GM12878 (cell line): ENCODE measurements at regions not wholly inside any gene's neighbourhood (a gene's known extent, or its start where the extent isn't known, plus 50 kb on each side); places are given as distances from the start of the nearest gene placed in this dataset.

ENCODE experiments used
- ATAC-seq: fragments of 200-7000 bp; cut with Tn5 transposase; 3 replicates; pipeline ENCODE4 v1.9.1; 2020; ENCODE audit warnings: mild to moderate bottlenecking, moderate library complexity
- BruUV-seq: library from RNA; stranded (reverse); fragments of 400-500 nt; replicated peaks from 2 replicates; lab custom pipeline; 2021; lab: Mats Ljungman, UMichigan
- CTCF ChIA-PET: fragments of 300-600 bp; sonication (Branson Sonifier 250); formaldehyde crosslinking; extraction: SDS; loops from one replicate; lab custom pipeline; 2021; ENCODE audit warnings: inconsistent platforms; lab: Yijun Ruan, JAX
- POLR2A ChIA-PET: fragments of 350-600 bp; formaldehyde crosslinking; extraction: SDS; loops from one replicate; lab custom pipeline; 2021; ENCODE audit warnings: inconsistent platforms; lab: Charles Lee
- RAD21 ChIA-PET: fragments of 300-600 bp; sonication (Branson Sonifier 250); formaldehyde crosslinking; loops from one replicate; lab custom pipeline; 2023; ENCODE audit warnings: antibody characterized with exemption; ENCODE audit not compliant: unreplicated experiment; lab: Charles Lee
- SMC1A ChIA-PET: fragments of 300-600 bp; sonication (Branson Sonifier 250); formaldehyde crosslinking; loops from one replicate; lab custom pipeline; 2023; ENCODE audit not compliant: unreplicated experiment, uncharacterized antibody; lab: Charles Lee
- DNase-seq: peaks from one replicate; pipeline ENCODE4 v3.0.0-alpha.2; 2011; ENCODE audit warnings: low read depth, low spot score
- FAIRE-seq: peaks from 3 replicates; lab custom pipeline; 2011; peaks lifted over from hg19 to GRCh38; lab: Jason Lieb, UNC
- H2AFZ ChIP-seq: 2 replicates; pipeline ENCODE4 v1.6.0; 2011; ENCODE audit warnings: low read depth, low read length, control low read depth; ENCODE audit not compliant: control insufficient read depth
- H3K27ac ChIP-seq: 2 replicates; pipeline ENCODE4 v1.5.1; 2011; ENCODE audit warnings: control low read depth; ENCODE audit not compliant: control insufficient read depth, insufficient read depth
- H3K27me3 ChIP-seq, 2 experiments: replicated peaks in 1 of 2; 2 replicates each; pipeline versions ENCODE4 v1.6.0 to v1.6.1; 2011; ENCODE audit warnings: low read length in 1 of 2; ENCODE audit not compliant: control insufficient read depth in 2 of 2, insufficient read depth in 2 of 2
- H3K36me3 ChIP-seq, 2 experiments: 2 replicates each; pipeline ENCODE4 v1.5.1; 2011; ENCODE audit warnings: low read length in 1 of 2; ENCODE audit not compliant: control insufficient read depth in 2 of 2, insufficient read depth in 2 of 2
- H3K4me1 ChIP-seq: 2 replicates; pipeline ENCODE4 v1.6.1; 2011; ENCODE audit warnings: mild to moderate bottlenecking, low read length, moderate library complexity, mixed read lengths; ENCODE audit not compliant: control insufficient read depth, insufficient read depth
- H3K4me2 ChIP-seq: 2 replicates; pipeline ENCODE4 v1.6.0; 2011; ENCODE audit warnings: control low read depth; ENCODE audit not compliant: control insufficient read depth, insufficient read depth
- H3K4me3 ChIP-seq: fragments of 200-600 bp; sonication (generic); 2 replicates; pipeline ENCODE4 v1.5.1; 2016
- H3K79me2 ChIP-seq: 2 replicates; pipeline ENCODE4 v1.6.0; 2011; ENCODE audit warnings: low read length; ENCODE audit not compliant: control insufficient read depth, insufficient read depth
- H3K9ac ChIP-seq: 2 replicates; pipeline ENCODE4 v1.8.0; 2011; ENCODE audit warnings: low read length, control low read depth, mixed read lengths; ENCODE audit not compliant: control insufficient read depth, insufficient read depth
- H3K9me3 ChIP-seq: replicated peaks from 3 replicates; pipeline ENCODE4 v1.5.1; 2011; ENCODE audit warnings: mild to moderate bottlenecking, low read length; ENCODE audit not compliant: control insufficient read depth, insufficient read depth
- H4K20me1 ChIP-seq: 2 replicates; pipeline ENCODE4 v1.6.0; 2011; ENCODE audit not compliant: control insufficient read depth, insufficient read depth
- ASH2L ChIP-seq: fragments of 300-600, 200-600 bp; sonication (generic); IDR thresholded peaks from 2 replicates; pipeline ENCODE4 v1.6.1; 2017; ENCODE audit warnings: low read depth, mild to moderate bottlenecking, borderline replicate concordance
- BHLHE40 ChIP-seq, 2 experiments: fragments of 450-650 bp in 1 of 2; IDR thresholded peaks; 2 replicates each; pipeline ENCODE4 v1.6.1; 2011 to 2017; ENCODE audit warnings: low read depth in 2 of 2, borderline replicate concordance in 1 of 2, improper control_type of control experiment in 1 of 2, low read length in 1 of 2, mild to moderate bottlenecking in 1 of 2
- CBFB ChIP-seq: IDR thresholded peaks from 2 replicates; pipeline ENCODE4 v1.6.1; 2016; ENCODE audit warnings: antibody characterized with exemption, low read depth
- CEBPB ChIP-seq, 2 experiments: fragments of 150-350 bp in 1 of 2; IDR thresholded peaks; 2 replicates each; pipeline ENCODE4 v1.6.1; 2012 to 2014; ENCODE audit warnings: low read depth in 2 of 2, low read length in 2 of 2, borderline replicate concordance in 1 of 2, inconsistent platforms in 1 of 2
- FOXM1 ChIP-seq: IDR thresholded peaks from 2 replicates; pipeline ENCODE4 v1.6.1; 2012; ENCODE audit warnings: low read depth, mild to moderate bottlenecking, inconsistent platforms, low read length, moderate library complexity
- IRF4 ChIP-seq: IDR thresholded peaks from 2 replicates; pipeline ENCODE4 v1.6.1; 2011; ENCODE audit warnings: low read depth, low read length
- JUNB ChIP-seq: IDR thresholded peaks from 2 replicates; pipeline ENCODE4 v1.6.1; 2016; ENCODE audit warnings: antibody characterized with exemption, mild to moderate bottlenecking
- SP1 ChIP-seq: IDR thresholded peaks from one replicate; pipeline ENCODE4 v1.6.1; 2011; ENCODE audit warnings: low read depth, low read length
- SUPT20H ChIP-seq: IDR thresholded peaks from 2 replicates; pipeline ENCODE4 v1.6.1; 2011; ENCODE audit warnings: low read depth, mild to moderate bottlenecking, low read length, moderate library complexity, borderline replicate concordance; ENCODE audit not compliant: control insufficient read depth
- TARDBP ChIP-seq: IDR thresholded peaks from 2 replicates; pipeline ENCODE4 v1.6.1; 2016; ENCODE audit warnings: borderline replicate concordance
- ZNF384 ChIP-seq: IDR thresholded peaks from 2 replicates; pipeline ENCODE4 v1.6.1; 2012; ENCODE audit warnings: low read depth, mild to moderate bottlenecking, low read length, improper control_type of control experiment, borderline replicate concordance
- WGBS: methylation state at CpG from one replicate; pipeline ENCODE4 v1.1.6; 2016; ENCODE audit warnings: low lambda C conversion rate; ENCODE audit not compliant: insufficient replicate concordance, insufficient coverage; ENCODE audit errors: missing lambda C conversion rate; 5-methylcytosine and 5-hydroxymethylcytosine counted together
- in situ Hi-C: fragments of 300-500 bp; cut with MboI; formaldehyde crosslinking; loops from 9 replicates; pipeline ENCODE4 v1.14.3; 2018; ENCODE audit warnings: mixed read lengths
- intact Hi-C: fragments of 100-400 bp; cut with micrococcal nuclease; formaldehyde crosslinking; loops from one replicate; pipeline ENCODE4 v1.14.2; 2022; ENCODE audit not compliant: unreplicated experiment
- TF ChIP-seq, protein P1 (sequence below): fragments of 450-650 bp; IDR thresholded peaks from 2 replicates; pipeline ENCODE4 v1.6.1; 2017; ENCODE audit warnings: antibody characterized with exemption, mild to moderate bottlenecking, moderate library complexity
- TF ChIP-seq, protein P2 (sequence below): IDR thresholded peaks from 2 replicates; pipeline ENCODE4 v1.6.1; 2011; ENCODE audit warnings: borderline replicate concordance, low read depth, mild to moderate bottlenecking, moderate library complexity, low read length; ENCODE audit not compliant: insufficient read depth, poor library complexity, severe bottlenecking
- TF ChIP-seq, protein P3 (sequence below): fragments of 450-650 bp; IDR thresholded peaks from 2 replicates; pipeline ENCODE4 v1.6.1; 2017; ENCODE audit warnings: borderline replicate concordance
- TF ChIP-seq, protein P4 (sequence below): fragments of 450-650 bp; conservative IDR thresholded peaks from 2 replicates; pipeline ENCODE4 v1.6.1; 2017; ENCODE audit warnings: mild to moderate bottlenecking, moderate library complexity

DNA sequence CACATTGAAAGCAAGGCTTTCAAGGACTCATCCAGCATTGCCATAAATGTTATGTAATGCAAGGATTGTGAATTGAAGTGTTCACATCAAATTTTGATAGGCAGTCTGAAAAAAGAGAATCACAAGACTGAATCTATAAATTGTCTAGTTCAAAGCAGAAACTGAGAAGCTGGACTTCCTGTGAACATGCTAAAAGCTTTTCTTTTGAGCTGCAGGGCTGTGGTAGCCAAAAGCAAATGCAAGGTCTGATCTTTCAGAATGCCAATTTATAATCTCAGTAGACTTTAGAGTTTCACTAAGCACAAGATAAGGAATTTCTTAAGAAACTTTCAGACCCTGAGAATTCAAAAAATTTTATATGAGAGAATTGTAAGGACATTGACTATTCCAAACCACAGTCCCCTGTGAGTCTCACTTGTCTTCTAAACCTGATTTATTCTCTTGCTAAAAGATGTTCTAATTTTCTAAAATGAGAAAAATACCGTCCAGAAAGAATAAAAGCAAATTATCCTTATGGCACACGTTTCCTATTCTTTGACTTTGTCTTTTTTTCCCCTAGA, 1700.3 kb downstream of the OTOL1 start (continued):
- TF ChIP-seq JUNB = no peak
- TF ChIP-seq, protein P1, sequence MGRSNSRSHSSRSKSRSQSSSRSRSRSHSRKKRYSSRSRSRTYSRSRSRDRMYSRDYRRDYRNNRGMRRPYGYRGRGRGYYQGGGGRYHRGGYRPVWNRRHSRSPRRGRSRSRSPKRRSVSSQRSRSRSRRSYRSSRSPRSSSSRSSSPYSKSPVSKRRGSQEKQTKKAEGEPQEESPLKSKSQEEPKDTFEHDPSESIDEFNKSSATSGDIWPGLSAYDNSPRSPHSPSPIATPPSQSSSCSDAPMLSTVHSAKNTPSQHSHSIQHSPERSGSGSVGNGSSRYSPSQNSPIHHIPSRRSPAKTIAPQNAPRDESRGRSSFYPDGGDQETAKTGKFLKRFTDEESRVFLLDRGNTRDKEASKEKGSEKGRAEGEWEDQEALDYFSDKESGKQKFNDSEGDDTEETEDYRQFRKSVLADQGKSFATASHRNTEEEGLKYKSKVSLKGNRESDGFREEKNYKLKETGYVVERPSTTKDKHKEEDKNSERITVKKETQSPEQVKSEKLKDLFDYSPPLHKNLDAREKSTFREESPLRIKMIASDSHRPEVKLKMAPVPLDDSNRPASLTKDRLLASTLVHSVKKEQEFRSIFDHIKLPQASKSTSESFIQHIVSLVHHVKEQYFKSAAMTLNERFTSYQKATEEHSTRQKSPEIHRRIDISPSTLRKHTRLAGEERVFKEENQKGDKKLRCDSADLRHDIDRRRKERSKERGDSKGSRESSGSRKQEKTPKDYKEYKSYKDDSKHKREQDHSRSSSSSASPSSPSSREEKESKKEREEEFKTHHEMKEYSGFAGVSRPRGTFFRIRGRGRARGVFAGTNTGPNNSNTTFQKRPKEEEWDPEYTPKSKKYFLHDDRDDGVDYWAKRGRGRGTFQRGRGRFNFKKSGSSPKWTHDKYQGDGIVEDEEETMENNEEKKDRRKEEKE = no peak
- TF ChIP-seq, protein P2, sequence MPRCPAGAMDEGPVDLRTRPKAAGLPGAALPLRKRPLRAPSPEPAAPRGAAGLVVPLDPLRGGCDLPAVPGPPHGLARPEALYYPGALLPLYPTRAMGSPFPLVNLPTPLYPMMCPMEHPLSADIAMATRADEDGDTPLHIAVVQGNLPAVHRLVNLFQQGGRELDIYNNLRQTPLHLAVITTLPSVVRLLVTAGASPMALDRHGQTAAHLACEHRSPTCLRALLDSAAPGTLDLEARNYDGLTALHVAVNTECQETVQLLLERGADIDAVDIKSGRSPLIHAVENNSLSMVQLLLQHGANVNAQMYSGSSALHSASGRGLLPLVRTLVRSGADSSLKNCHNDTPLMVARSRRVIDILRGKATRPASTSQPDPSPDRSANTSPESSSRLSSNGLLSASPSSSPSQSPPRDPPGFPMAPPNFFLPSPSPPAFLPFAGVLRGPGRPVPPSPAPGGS = no peak
- TF ChIP-seq TARDBP = no peak
- no peak for TF ChIP-seq SP1
- no peak for TF ChIP-seq IRF4
- TF ChIP-seq, all 136 proteins: peak for 0

DNA sequence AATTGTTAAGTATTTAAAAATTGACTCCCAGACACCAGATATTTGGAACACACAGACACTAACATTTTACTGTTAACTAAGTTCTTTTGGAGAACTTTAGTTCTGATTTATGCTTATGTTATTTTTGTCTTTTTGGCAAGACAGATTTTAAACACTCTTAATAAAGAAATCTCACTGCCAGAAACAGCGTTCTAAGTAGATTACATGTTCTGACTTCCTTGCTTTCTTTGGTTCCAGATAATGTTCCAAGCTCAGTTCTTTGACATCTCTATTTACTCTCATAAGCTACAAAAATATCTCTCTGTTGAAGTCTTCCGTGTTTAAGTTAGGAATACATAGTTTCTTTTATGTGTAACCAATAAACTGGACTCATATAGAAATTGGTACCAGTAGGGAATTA, 1699.6 kb downstream of the OTOL1 start:
- no peaks in the 10 kb centered on the region for H3K27me3 ChIP-seq
- in situ Hi-C loops = no loop called here
- H3K9ac ChIP-seq = no peak overlapping the region
- RAD21 ChIA-PET = no interaction called here
- no peaks in the 10 kb centered on the region for H4K20me1 ChIP-seq
- no peak overlapping the region for H2AFZ ChIP-seq
- no peak overlapping the region for H3K4me2 ChIP-seq
- ATAC-seq (no peak), FAIRE-seq (no peak), DNase-seq (no peak)
- no peak overlapping the region for H3K4me3 ChIP-seq
- BruUV-seq = no TSS peak
- CTCF ChIA-PET = no interaction called here
- no peaks in the 10 kb centered on the region for H3K9me3 ChIP-seq
- no peaks in the 10 kb centered on the region for H3K79me2 ChIP-seq
- intact Hi-C loops = no loop called here
- SMC1A ChIA-PET = interaction anchor here (0.7 kb wide), 1 partner anchor 9 kb away, joined by 3 read pairs; no protein-coding TSS in a partner anchor
- H3K27ac ChIP-seq = no peak overlapping the region
- H3K4me1 ChIP-seq = no peaks in the 10 kb centered on the region
- H3K36me3 ChIP-seq = no peaks in the 10 kb centered on the region
- POLR2A ChIA-PET = interaction anchor here (0.5 kb wide), 1 partner anchor 73 kb away, joined by 8 read pairs; no protein-coding TSS in a partner anchor
- WGBS = 20% methylated on average over 2 of the region's 2 CpGs
- TF ChIP-seq TARDBP (no peak), CBFB (no peak), SUPT20H (no peak), BHLHE40 (IDR thresholded peaks at IDR 0.05; ENCODE audit: borderline replicate concordance in 1 of 2, low read depth in 2 of 2, low read length in 1 of 2) (no peak), SP1 (no peak), ASH2L (no peak), FOXM1 (no peak), CEBPB (IDR thresholded peaks at IDR 0.05; ENCODE audit: borderline replicate concordance in 1 of 2, low read depth in 2 of 2, low read length in 2 of 2) (no peak), ZNF384 (no peak)
- TF ChIP-seq, protein P3, sequence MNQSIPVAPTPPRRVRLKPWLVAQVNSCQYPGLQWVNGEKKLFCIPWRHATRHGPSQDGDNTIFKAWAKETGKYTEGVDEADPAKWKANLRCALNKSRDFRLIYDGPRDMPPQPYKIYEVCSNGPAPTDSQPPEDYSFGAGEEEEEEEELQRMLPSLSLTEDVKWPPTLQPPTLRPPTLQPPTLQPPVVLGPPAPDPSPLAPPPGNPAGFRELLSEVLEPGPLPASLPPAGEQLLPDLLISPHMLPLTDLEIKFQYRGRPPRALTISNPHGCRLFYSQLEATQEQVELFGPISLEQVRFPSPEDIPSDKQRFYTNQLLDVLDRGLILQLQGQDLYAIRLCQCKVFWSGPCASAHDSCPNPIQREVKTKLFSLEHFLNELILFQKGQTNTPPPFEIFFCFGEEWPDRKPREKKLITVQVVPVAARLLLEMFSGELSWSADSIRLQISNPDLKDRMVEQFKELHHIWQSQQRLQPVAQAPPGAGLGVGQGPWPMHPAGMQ = no peak
- TF ChIP-seq, protein P4, sequence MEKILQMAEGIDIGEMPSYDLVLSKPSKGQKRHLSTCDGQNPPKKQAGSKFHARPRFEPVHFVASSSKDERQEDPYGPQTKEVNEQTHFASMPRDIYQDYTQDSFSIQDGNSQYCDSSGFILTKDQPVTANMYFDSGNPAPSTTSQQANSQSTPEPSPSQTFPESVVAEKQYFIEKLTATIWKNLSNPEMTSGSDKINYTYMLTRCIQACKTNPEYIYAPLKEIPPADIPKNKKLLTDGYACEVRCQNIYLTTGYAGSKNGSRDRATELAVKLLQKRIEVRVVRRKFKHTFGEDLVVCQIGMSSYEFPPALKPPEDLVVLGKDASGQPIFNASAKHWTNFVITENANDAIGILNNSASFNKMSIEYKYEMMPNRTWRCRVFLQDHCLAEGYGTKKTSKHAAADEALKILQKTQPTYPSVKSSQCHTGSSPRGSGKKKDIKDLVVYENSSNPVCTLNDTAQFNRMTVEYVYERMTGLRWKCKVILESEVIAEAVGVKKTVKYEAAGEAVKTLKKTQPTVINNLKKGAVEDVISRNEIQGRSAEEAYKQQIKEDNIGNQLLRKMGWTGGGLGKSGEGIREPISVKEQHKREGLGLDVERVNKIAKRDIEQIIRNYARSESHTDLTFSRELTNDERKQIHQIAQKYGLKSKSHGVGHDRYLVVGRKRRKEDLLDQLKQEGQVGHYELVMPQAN = no peak
